Spleen (tissue), 7 donors: ENCODE measurements at regions not wholly inside any gene's neighbourhood (a gene's known extent, or its start where the extent isn't known, plus 50 kb on each side); places are given as distances from the start of the nearest gene placed in this dataset.

Experiments used
- POLR2A ChIP-seq, 3 donors: fragments of 450-650 bp; IDR thresholded peaks; one replicate each; pipeline ENCODE4 v1.5.1; 2017; ENCODE audit warnings: antibody characterized with exemption in 3 of 3, mild to moderate bottlenecking in 1 of 3
- POLR2AphosphoS5 ChIP-seq, 3 donors: sonication (generic); formaldehyde crosslinking; IDR thresholded peaks; one replicate each; pipeline ENCODE4 v1.5.1; 2017; ENCODE audit warnings: antibody characterized with exemption in 3 of 3
- TF ChIP-seq, protein P1 (sequence below), 11 experiments: fragments of 200-600 bp in 7 of 11; fragments of 450-650 bp in 4 of 11; sonication (generic) in 4 of 11; IDR thresholded peaks in 8 of 11; conservative IDR thresholded peaks in 3 of 11; 1 replicate in 7 of 11; 2 replicates in 4 of 11; pipeline versions ENCODE4 v1.4.0 to v1.8.0; 2016 to 2021; ENCODE audit warnings: antibody characterized with exemption in 11 of 11, inconsistent platforms in 4 of 11, mild to moderate bottlenecking in 1 of 11
- donor health status: DM: no; HTN: no; CAD: no; lungs with moderate emphysema.
- donor health status: DM: no; HTN: no; CAD: no.
- donor health status: DM: no; HTN: no; CAD: no.

DNA sequence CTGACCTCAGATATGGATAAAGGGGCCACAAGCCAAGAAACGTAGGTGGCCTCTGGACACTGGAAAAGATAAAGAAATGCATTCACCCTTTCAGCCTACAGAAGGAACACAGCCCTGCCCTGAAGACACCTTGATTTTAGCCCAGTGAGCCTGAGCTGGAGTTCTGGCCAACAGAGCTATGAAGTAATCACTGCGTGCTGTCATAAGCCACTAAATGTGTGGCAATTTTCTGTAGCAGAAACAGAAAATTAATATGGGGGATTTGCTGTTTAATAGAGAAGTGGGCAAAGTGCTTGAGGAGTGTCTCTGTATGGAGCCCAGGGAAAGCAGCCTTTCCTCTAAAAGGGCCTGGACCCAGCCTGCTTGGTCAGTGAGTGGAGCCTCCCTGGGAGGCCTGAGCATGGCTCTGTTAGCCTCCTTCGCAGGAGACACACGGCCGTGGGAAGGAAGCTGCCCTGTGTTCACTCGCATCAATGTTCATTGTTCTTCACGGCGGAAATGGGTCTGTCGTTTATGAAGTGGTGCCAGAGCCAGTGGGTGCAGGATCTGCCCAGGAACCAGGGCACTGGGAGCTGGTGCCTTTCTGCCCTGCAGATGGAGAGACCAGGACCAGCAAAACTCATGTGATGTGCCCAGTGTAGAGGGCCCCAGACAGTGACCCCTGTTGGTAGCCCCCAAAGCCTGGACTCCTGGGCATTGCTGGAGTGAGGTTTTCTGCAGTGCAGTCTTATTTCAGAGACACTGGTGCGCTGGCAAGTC, 268.9 kb downstream of the NDUFA10 start:
- TF ChIP-seq, protein P1, sequence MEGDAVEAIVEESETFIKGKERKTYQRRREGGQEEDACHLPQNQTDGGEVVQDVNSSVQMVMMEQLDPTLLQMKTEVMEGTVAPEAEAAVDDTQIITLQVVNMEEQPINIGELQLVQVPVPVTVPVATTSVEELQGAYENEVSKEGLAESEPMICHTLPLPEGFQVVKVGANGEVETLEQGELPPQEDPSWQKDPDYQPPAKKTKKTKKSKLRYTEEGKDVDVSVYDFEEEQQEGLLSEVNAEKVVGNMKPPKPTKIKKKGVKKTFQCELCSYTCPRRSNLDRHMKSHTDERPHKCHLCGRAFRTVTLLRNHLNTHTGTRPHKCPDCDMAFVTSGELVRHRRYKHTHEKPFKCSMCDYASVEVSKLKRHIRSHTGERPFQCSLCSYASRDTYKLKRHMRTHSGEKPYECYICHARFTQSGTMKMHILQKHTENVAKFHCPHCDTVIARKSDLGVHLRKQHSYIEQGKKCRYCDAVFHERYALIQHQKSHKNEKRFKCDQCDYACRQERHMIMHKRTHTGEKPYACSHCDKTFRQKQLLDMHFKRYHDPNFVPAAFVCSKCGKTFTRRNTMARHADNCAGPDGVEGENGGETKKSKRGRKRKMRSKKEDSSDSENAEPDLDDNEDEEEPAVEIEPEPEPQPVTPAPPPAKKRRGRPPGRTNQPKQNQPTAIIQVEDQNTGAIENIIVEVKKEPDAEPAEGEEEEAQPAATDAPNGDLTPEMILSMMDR (IDR thresholded peaks at IDR 0.05 in 8 of 11, conservative IDR thresholded peaks at IDR 0.05 in 3 of 11), result no peak
- no peak for TF ChIP-seq POLR2A (IDR thresholded peaks at IDR 0.05)
- no peak for TF ChIP-seq POLR2AphosphoS5 (IDR thresholded peaks at IDR 0.05)
